Tibial nerve (tissue), 4 donors: ENCODE measurements at regions not wholly inside any gene's neighbourhood (a gene's known extent, or its start where the extent isn't known, plus 50 kb on each side); places are given as distances from the start of the nearest gene placed in this dataset.

Source experiments
- DNase-seq, 2 donors: peaks; one replicate each; pipeline ENCODE4 v3.0.0-alpha.2; 2019; ENCODE audit warnings: low spot score in 2 of 2
- H3K27ac ChIP-seq, 4 donors: fragments of 200-600 bp; sonication (generic) in 3 of 4; one replicate each; pipeline ENCODE4 v1.5.1; 2017 to 2019; ENCODE audit warnings: mild to moderate bottlenecking in 1 of 4
- H3K27me3 ChIP-seq, 2 donors: fragments of 200-600 bp; sonication (generic) in 1 of 2; one replicate each; pipeline versions ENCODE4 v1.5.1 to v1.6.0; 2017 to 2019
- H3K36me3 ChIP-seq, 3 donors: fragments of 200-600 bp; sonication (generic); one replicate each; pipeline ENCODE4 v1.5.1; 2018 to 2019
- H3K4me1 ChIP-seq, 4 donors: fragments of 200-600 bp; sonication (generic) in 3 of 4; one replicate each; pipeline ENCODE4 v1.5.1; 2017 to 2019
- H3K4me3 ChIP-seq, 4 donors: fragments of 200-600 bp; sonication (generic) in 3 of 4; one replicate each; pipeline ENCODE4 v1.5.1; 2017 to 2019; ENCODE audit warnings: mild to moderate bottlenecking in 1 of 4, moderate library complexity in 1 of 4
- H3K9me3 ChIP-seq, 4 donors: fragments of 200-600 bp; sonication (generic) in 3 of 4; one replicate each; pipeline ENCODE4 v1.5.1; 2017 to 2019
- CTCF ChIP-seq, 5 experiments: fragments of 200-600 bp in 3 of 5; fragments of 450-650 bp in 2 of 5; sonication (generic) in 3 of 5; IDR thresholded peaks; one replicate each; pipeline ENCODE4 v1.5.1; 2016 to 2019; ENCODE audit warnings: antibody characterized with exemption in 5 of 5, mild to moderate bottlenecking in 3 of 5, moderate library complexity in 2 of 5
- EP300 ChIP-seq, 2 donors: sonication (generic); formaldehyde crosslinking; IDR thresholded peaks; one replicate each; pipeline ENCODE4 v1.6.1; 2017; ENCODE audit warnings: antibody characterized with exemption in 2 of 2, mild to moderate bottlenecking in 1 of 2
- POLR2A ChIP-seq, 2 donors: fragments of 450-650 bp; IDR thresholded peaks; one replicate each; pipeline ENCODE4 v1.6.1; 2017; ENCODE audit warnings: antibody characterized with exemption in 2 of 2, mild to moderate bottlenecking in 2 of 2, moderate library complexity in 2 of 2
- WGBS, 2 donors: methylation state at CpG; one replicate each; pipeline ENCODE4 v1.1.5; 2018; 5-methylcytosine and 5-hydroxymethylcytosine counted together

GRCh38 chr1:198447468-198447867 is 93.0 kb downstream of the ATP6V1G3 start:
- Histone ChIP-seq H3K27me3 (no peaks in the 10 kb centered on the region), H3K27ac (no peak overlapping the region), H3K4me1 (no peaks in the 10 kb centered on the region), H3K9me3 (no peaks in the 10 kb centered on the region), H3K4me3 (no peak overlapping the region), H3K36me3 (no peaks in the 10 kb centered on the region)
- TF ChIP-seq POLR2A (IDR thresholded peaks at IDR 0.05), result no peak
- no peak for TF ChIP-seq CTCF (IDR thresholded peaks at IDR 0.05)
- DNase-seq, result no peak
- WGBS, 2 donors, result 84 to 91% methylated on average over 1 of the region's 1 CpG

- TF ChIP-seq EP300 (IDR thresholded peaks at IDR 0.05) (no peak), CTCF (IDR thresholded peaks at IDR 0.05) (no peak), POLR2A (IDR thresholded peaks at IDR 0.05) (no peak)
- Histone ChIP-seq H3K27ac (no peak overlapping the region), H3K4me1 (no peaks in the 10 kb centered on the region), H3K9me3 (no peaks in the 10 kb centered on the region), H3K36me3 (no peaks in the 10 kb centered on the region), H3K27me3 (no peaks in the 10 kb centered on the region), H3K4me3 (no peak overlapping the region)
- WGBS, 2 donors, result 59 to 68% methylated on average over 3 of the region's 3 CpGs
- no peak for DNase-seq
Measured at GRCh38 chr1:198445872-198446271, 94.6 kb downstream of the ATP6V1G3 start.

GRCh38 chr1:198444792-198445191 is 95.7 kb downstream of the ATP6V1G3 start:
- no peak for TF ChIP-seq CTCF (IDR thresholded peaks at IDR 0.05)
- no peak for TF ChIP-seq EP300 (IDR thresholded peaks at IDR 0.05)
- TF ChIP-seq POLR2A (IDR thresholded peaks at IDR 0.05), result no peak
- 23 to 24% methylated on average over 1 of the region's 1 CpG for WGBS, 2 donors
- no peaks in the 10 kb centered on the region for H3K4me1 ChIP-seq
- no peak overlapping the region for H3K27ac ChIP-seq
- H3K36me3 ChIP-seq, result no peaks in the 10 kb centered on the region
- H3K27me3 ChIP-seq, result no peaks in the 10 kb centered on the region
- DNase-seq, result no peak
- H3K9me3 ChIP-seq, result no peaks in the 10 kb centered on the region
- H3K4me3 ChIP-seq, result no peak overlapping the region

- no peaks in the 10 kb centered on the region for H3K4me1 ChIP-seq
- no peak overlapping the region for H3K4me3 ChIP-seq
- 94 to 95% methylated on average over 5 of the region's 5 CpGs for WGBS, 2 donors
- H3K27me3 ChIP-seq, result no peaks in the 10 kb centered on the region
- no peaks in the 10 kb centered on the region for H3K9me3 ChIP-seq
- TF ChIP-seq CTCF (IDR thresholded peaks at IDR 0.05), result no peak
- no peak for TF ChIP-seq POLR2A (IDR thresholded peaks at IDR 0.05)
- H3K27ac ChIP-seq, result no peak overlapping the region
- DNase-seq, result no peak
- H3K36me3 ChIP-seq, result no peaks in the 10 kb centered on the region
Measured at GRCh38 chr1:198443365-198444233, 96.9 kb downstream of the ATP6V1G3 start.

- H3K27me3 ChIP-seq, result no peaks in the 10 kb centered on the region
- 50 to 55% methylated on average over 6 of the region's 6 CpGs for WGBS, 2 donors
- DNase-seq, result no peak
- no peak overlapping the region for H3K27ac ChIP-seq
- H3K4me1 ChIP-seq, result no peaks in the 10 kb centered on the region
- no peaks in the 10 kb centered on the region for H3K9me3 ChIP-seq
- no peak overlapping the region for H3K4me3 ChIP-seq
- H3K36me3 ChIP-seq, result no peaks in the 10 kb centered on the region
- TF ChIP-seq POLR2A (IDR thresholded peaks at IDR 0.05) (no peak), CTCF (IDR thresholded peaks at IDR 0.05) (no peak), EP300 (IDR thresholded peaks at IDR 0.05) (no peak)
Measured at GRCh38 chr1:198440842-198441241, 99.6 kb downstream of the ATP6V1G3 start.
